HEK293T (cell line): ENCODE measurements at regions not wholly inside any gene's neighbourhood (a gene's known extent, or its start where the extent isn't known, plus 50 kb on each side); places are given as distances from the start of the nearest gene placed in this dataset.

ENCODE experiments used
- BHLHE40 ChIP-seq: fragments of 450-650 bp; IDR thresholded peaks from 2 replicates; pipeline ENCODE4 v1.6.1; 2016; ENCODE audit warnings: mild to moderate bottlenecking, moderate library complexity, borderline replicate concordance
- ELF4 ChIP-seq: fragments of 450-650 bp; IDR thresholded peaks from 2 replicates; pipeline ENCODE4 v1.6.1; 2017; ENCODE audit warnings: antibody characterized with exemption
- FOXK2 ChIP-seq: fragments of 450-650 bp; IDR thresholded peaks from 2 replicates; pipeline ENCODE4 v1.6.1; 2016; ENCODE audit warnings: mild to moderate bottlenecking
- FOXM1 ChIP-seq: fragments of 450-650 bp; IDR thresholded peaks from 2 replicates; pipeline ENCODE4 v1.6.1; 2017; ENCODE audit warnings: mild to moderate bottlenecking, borderline replicate concordance
- HDGF ChIP-seq: fragments of 450-650 bp; IDR thresholded peaks from 2 replicates; pipeline ENCODE4 v1.6.1; 2017; ENCODE audit warnings: antibody characterized with exemption, borderline replicate concordance
- L3MBTL2 ChIP-seq: fragments of 450-650 bp; conservative IDR thresholded peaks from 2 replicates; pipeline ENCODE4 v1.6.1; 2016; ENCODE audit warnings: mild to moderate bottlenecking
- LEF1 ChIP-seq: fragments of 450-650 bp; IDR thresholded peaks from 2 replicates; pipeline ENCODE4 v1.6.1; 2017; ENCODE audit warnings: mild to moderate bottlenecking, borderline replicate concordance
- SP1 ChIP-seq: fragments of 450-650 bp; IDR thresholded peaks from 2 replicates; pipeline ENCODE4 v1.6.1; 2017
- TARDBP ChIP-seq: fragments of 450-650 bp; IDR thresholded peaks from 2 replicates; pipeline ENCODE4 v1.6.1; 2016
- ZNF384 ChIP-seq: fragments of 450-650 bp; IDR thresholded peaks from 2 replicates; pipeline ENCODE4 v1.6.1; 2016

GRCh38 chr10:8576281-8576680 lies 521.8 kb downstream of the GATA3 start:
- TF ChIP-seq FOXM1 (no peak), TARDBP (no peak), ZNF384 (no peak), L3MBTL2 (no peak), LEF1 (no peak), FOXK2 (no peak), SP1 (no peak), ELF4 (no peak), HDGF (no peak), BHLHE40 (no peak)
